Spleen (tissue), 11 donors: ENCODE measurements at regions not wholly inside any gene's neighbourhood (a gene's known extent, or its start where the extent isn't known, plus 50 kb on each side); places are given as distances from the start of the nearest gene placed in this dataset.

Experiments
- DNase-seq: peaks from one replicate; pipeline ENCODE4 v3.0.0-alpha.2; 2020
- H3K27ac ChIP-seq, 8 donors: fragments of 200-600 bp; sonication (generic) in 7 of 8; 1 replicate in 4 of 8; 2 replicates in 4 of 8; pipeline versions ENCODE4 v1.5.0 to v1.8.0; 2016 to 2021; ENCODE audit warnings: inconsistent platforms in 4 of 8, mild to moderate bottlenecking in 4 of 8, moderate library complexity in 1 of 8
- H3K27me3 ChIP-seq, 7 donors: fragments of 200-600 bp; sonication (generic) in 6 of 7; replicated peaks in 1 of 7; 1 replicate in 4 of 7; 2 replicates in 3 of 7; pipeline versions ENCODE4 v1.5.0 to v1.8.0; 2016 to 2021; ENCODE audit warnings: inconsistent platforms in 3 of 7, mild to moderate bottlenecking in 1 of 7
- H3K36me3 ChIP-seq, 6 donors: fragments of 200-600 bp; sonication (generic) in 5 of 6; 1 replicate in 4 of 6; 2 replicates in 2 of 6; pipeline versions ENCODE4 v1.5.0 to v1.8.0; 2016 to 2021; ENCODE audit warnings: inconsistent platforms in 2 of 6
- H3K4me1 ChIP-seq, 6 donors: fragments of 200-600 bp; sonication (generic) in 5 of 6; 1 replicate in 3 of 6; 2 replicates in 3 of 6; pipeline versions ENCODE4 v1.5.0 to v1.8.0; 2016 to 2021; ENCODE audit warnings: inconsistent platforms in 3 of 6
- H3K4me3 ChIP-seq, 8 donors: fragments of 200-600 bp; sonication (generic) in 7 of 8; 1 replicate in 4 of 8; 2 replicates in 4 of 8; pipeline versions ENCODE4 v1.5.0 to v1.8.0; 2016 to 2021; ENCODE audit warnings: inconsistent platforms in 4 of 8, mild to moderate bottlenecking in 4 of 8, moderate library complexity in 2 of 8
- H3K9me3 ChIP-seq, 8 donors: fragments of 200-600 bp; sonication (generic) in 7 of 8; 1 replicate in 4 of 8; 2 replicates in 4 of 8; pipeline versions ENCODE4 v1.5.0 to v1.8.0; 2016 to 2021; ENCODE audit warnings: inconsistent platforms in 4 of 8
- POLR2A ChIP-seq, 3 donors: fragments of 450-650 bp; IDR thresholded peaks; one replicate each; pipeline ENCODE4 v1.5.1; 2017; ENCODE audit warnings: antibody characterized with exemption in 3 of 3, mild to moderate bottlenecking in 1 of 3
- POLR2AphosphoS5 ChIP-seq, 3 donors: sonication (generic); formaldehyde crosslinking; IDR thresholded peaks; one replicate each; pipeline ENCODE4 v1.5.1; 2017; ENCODE audit warnings: antibody characterized with exemption in 3 of 3
- WGBS, 5 donors: extraction: QIAGEN DNeasy Blood & Tissue Kit in 3 of 5; methylation state at CpG; one replicate each; pipeline versions ENCODE4 v1.1.5 to v1.1.7; 2013 to 2018; 5-methylcytosine and 5-hydroxymethylcytosine counted together
- intact Hi-C: fragments of 100-400 bp; cut with DNase I; formaldehyde crosslinking; loops from one replicate; pipeline ENCODE4 v1.15.0; 2023; ENCODE audit warnings: low total_unique reads
- TF ChIP-seq, protein P1 (sequence below), 11 experiments: fragments of 200-600 bp in 7 of 11; fragments of 450-650 bp in 4 of 11; sonication (generic) in 4 of 11; IDR thresholded peaks in 8 of 11; conservative IDR thresholded peaks in 3 of 11; 1 replicate in 7 of 11; 2 replicates in 4 of 11; pipeline versions ENCODE4 v1.4.0 to v1.8.0; 2016 to 2021; ENCODE audit warnings: antibody characterized with exemption in 11 of 11, inconsistent platforms in 4 of 11, mild to moderate bottlenecking in 1 of 11
- donor health status: healthy with polysubstance abuse.
- donor health status: DM: no; HTN: no; CAD: no; lungs with moderate emphysema.
- donor health status: DM: no; HTN: no; CAD: no.
- donor health status: Bipolar disorder and iron deficiency.
- donor health status: healthy.
- donor health status: DM: no; HTN: no; CAD: no.
- donor health status: DM: yes; HTN: yes; CAD: no.

DNA sequence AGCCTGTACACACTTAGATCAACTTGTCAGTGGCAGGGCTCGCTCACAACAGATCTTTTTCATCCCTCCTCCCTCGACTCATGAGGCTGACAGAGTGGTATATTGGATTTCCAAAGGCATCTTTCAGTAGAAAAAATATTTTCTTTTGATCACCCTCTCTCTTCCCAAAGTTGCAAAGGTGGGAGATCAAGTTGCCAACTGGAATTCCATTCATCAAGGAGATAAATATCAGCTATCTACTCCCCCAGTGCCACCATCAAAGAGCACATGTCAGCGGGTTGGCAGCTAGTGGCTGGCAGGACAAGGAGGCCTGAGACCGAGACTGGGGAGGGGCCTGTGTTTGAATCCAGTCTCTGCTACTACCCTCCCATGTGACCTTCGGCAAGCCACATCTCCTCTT is 539.7 kb upstream of the CDH11 start:
- DNase-seq, result no peak
- Histone ChIP-seq H3K4me1 (peaks cover 0 to 11% (median 0%) of the 10 kb centered on the region in 6 donors), H3K9me3 (no peaks in the 10 kb centered on the region), H3K27me3 (peaks cover 0 to 25% (median 0%) of the 10 kb centered on the region in 7 donors), H3K27ac (no peak overlapping the region), H3K36me3 (no peaks in the 10 kb centered on the region), H3K4me3 (no peak overlapping the region)
- intact Hi-C loops, result no loop called here
- 79 to 91% (median 84%) methylated on average over 5 of the region's 5 CpGs for WGBS, 5 donors
- TF ChIP-seq POLR2AphosphoS5 (IDR thresholded peaks at IDR 0.05), result no peak
- TF ChIP-seq, protein P1, sequence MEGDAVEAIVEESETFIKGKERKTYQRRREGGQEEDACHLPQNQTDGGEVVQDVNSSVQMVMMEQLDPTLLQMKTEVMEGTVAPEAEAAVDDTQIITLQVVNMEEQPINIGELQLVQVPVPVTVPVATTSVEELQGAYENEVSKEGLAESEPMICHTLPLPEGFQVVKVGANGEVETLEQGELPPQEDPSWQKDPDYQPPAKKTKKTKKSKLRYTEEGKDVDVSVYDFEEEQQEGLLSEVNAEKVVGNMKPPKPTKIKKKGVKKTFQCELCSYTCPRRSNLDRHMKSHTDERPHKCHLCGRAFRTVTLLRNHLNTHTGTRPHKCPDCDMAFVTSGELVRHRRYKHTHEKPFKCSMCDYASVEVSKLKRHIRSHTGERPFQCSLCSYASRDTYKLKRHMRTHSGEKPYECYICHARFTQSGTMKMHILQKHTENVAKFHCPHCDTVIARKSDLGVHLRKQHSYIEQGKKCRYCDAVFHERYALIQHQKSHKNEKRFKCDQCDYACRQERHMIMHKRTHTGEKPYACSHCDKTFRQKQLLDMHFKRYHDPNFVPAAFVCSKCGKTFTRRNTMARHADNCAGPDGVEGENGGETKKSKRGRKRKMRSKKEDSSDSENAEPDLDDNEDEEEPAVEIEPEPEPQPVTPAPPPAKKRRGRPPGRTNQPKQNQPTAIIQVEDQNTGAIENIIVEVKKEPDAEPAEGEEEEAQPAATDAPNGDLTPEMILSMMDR (IDR thresholded peaks at IDR 0.05 in 8 of 11, conservative IDR thresholded peaks at IDR 0.05 in 3 of 11), result no peak
- no peak for TF ChIP-seq POLR2A (IDR thresholded peaks at IDR 0.05)

DNA sequence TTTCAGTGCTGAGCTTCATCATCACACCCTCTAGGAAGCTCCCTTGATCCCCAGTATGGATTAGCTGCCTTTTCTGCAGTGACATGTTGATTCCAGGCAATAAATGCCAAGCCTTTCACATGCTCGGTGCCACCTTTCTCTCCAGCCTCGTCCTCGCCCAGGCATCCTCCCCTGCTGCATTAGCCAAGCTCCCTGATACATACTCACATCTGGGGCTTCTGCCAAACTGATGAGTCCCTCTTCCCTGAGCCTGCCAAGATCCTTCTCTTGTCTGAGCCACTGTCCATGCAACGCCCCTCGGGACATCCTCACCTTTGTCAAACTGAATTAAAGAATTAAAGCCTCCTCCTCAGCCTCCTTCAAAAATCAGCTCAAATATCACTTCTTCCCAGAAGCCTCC is 538.5 kb upstream of the CDH11 start:
- H3K27me3 ChIP-seq, result peaks cover 0 to 34% (median 0%) of the 10 kb centered on the region in 7 donors
- H3K4me1 ChIP-seq, result peaks cover 0 to 11% (median 0%) of the 10 kb centered on the region in 6 donors
- 86 to 98% (median 93%) methylated on average over 5 of the region's 5 CpGs for whole genome bisulfite sequencing, 5 donors
- H3K9me3 ChIP-seq, result no peaks in the 10 kb centered on the region
- H3K36me3 ChIP-seq, result no peaks in the 10 kb centered on the region
- TF ChIP-seq, protein P1 (IDR thresholded peaks at IDR 0.05 in 8 of 11, conservative IDR thresholded peaks at IDR 0.05 in 3 of 11), result no peak
- TF ChIP-seq POLR2A (IDR thresholded peaks at IDR 0.05) (no peak), POLR2AphosphoS5 (IDR thresholded peaks at IDR 0.05) (no peak)
- no peak overlapping the region for H3K27ac ChIP-seq
- intact Hi-C loops, result no loop called here
- DNase-seq, result no peak
- H3K4me3 ChIP-seq, result no peak overlapping the region

DNA sequence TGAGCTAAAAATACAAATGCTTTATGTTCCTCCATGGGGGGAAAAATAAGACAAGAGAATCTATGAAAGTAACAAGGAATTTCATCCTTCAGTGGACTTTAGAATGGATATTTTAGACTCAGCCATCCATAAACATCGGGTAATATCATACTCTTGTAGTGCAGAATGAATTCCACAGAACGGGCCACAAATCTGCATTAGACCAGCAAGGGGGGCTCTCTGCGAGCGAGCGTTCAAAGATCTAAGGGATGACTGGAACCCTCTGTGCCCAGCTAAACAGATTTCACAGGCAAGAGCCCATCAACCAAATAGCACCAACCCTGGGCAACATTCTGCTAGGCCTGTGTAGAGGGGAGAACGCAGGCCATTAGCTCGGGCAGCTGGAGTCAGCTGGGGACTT is 537.9 kb upstream of the CDH11 start:
- H3K4me3 ChIP-seq, result no peak overlapping the region
- peaks cover 0 to 11% (median 0%) of the 10 kb centered on the region in 6 donors for H3K4me1 ChIP-seq
- H3K9me3 ChIP-seq, result no peaks in the 10 kb centered on the region
- WGBS, 5 donors, result 90 to 97% (median 92%) methylated on average over 7 of the region's 7 CpGs
- no peak overlapping the region for H3K27ac ChIP-seq
- DNase-seq, result no peak
- intact Hi-C loops, result no loop called here
- H3K27me3 ChIP-seq, result peaks cover 0 to 34% (median 0%) of the 10 kb centered on the region in 7 donors
- H3K36me3 ChIP-seq, result no peaks in the 10 kb centered on the region
- TF ChIP-seq, protein P1 (IDR thresholded peaks at IDR 0.05 in 8 of 11, conservative IDR thresholded peaks at IDR 0.05 in 3 of 11), result no peak
- TF ChIP-seq POLR2A (IDR thresholded peaks at IDR 0.05) (no peak), POLR2AphosphoS5 (IDR thresholded peaks at IDR 0.05) (no peak)

DNA sequence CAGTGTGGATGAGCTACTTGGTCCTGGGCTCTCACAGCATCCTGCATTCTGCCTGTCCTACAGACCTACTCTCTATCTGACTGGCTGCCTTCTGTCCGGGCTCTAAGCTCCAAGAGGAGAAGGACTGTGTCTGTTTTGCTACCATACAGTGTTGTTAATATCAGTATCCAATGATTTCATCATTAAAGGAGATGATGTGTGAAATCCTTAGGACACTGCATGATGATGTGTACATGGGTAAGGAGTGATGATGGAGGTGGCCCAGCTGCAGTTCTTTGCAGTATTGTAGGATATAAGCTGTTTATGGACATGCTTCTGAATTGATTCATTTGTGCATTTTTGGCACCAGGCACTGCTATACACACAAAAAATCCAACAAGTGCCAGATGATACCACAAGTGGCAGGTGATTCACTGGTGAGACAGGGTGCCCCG is 536.9 kb upstream of the CDH11 start:
- TF ChIP-seq POLR2AphosphoS5 (IDR thresholded peaks at IDR 0.05) (no peak), POLR2A (IDR thresholded peaks at IDR 0.05) (no peak)
- TF ChIP-seq, protein P1 (IDR thresholded peaks at IDR 0.05 in 8 of 11, conservative IDR thresholded peaks at IDR 0.05 in 3 of 11), result no peak
- Histone ChIP-seq H3K27me3 (peaks cover 0 to 34% (median 0%) of the 10 kb centered on the region in 7 donors), H3K27ac (no peak overlapping the region), H3K36me3 (no peaks in the 10 kb centered on the region), H3K4me3 (no peak overlapping the region), H3K9me3 (no peaks in the 10 kb centered on the region), H3K4me1 (peaks cover 0 to 11% (median 0%) of the 10 kb centered on the region in 6 donors)
- intact Hi-C loops, result no loop called here
- WGBS, 5 donors, result 82 to 96% (median 90%) methylated on average over 2 of the region's 2 CpGs
- DNase-seq, result no peak
